NCI-H128 (cell line): ENCODE measurements at regions not wholly inside any gene's neighbourhood (a gene's known extent, or its start where the extent isn't known, plus 50 kb on each side); places are given as distances from the start of the nearest gene placed in this dataset.
"Not testable (repeated sequence)": the region's sequence is repeated elsewhere in the genome, so short reads cannot be mapped to it uniquely, and the experiment has no call there.

Experiments
- DNase-seq: peaks from one replicate; lab custom pipeline; 2025; ENCODE audit not compliant: unreplicated experiment; lab: John Stamatoyannopoulos, UW

- no peak for DNase-seq
Observed at GRCh38 chr2:144131042-144131441, 388.9 kb downstream of the ZEB2 start.

- no peak for DNase-seq
Observed at GRCh38 chr2:144130551-144130950, 389.4 kb downstream of the ZEB2 start.

- DNase-seq, result no peak
Observed at GRCh38 chr2:144128130-144128746, 391.7 kb downstream of the ZEB2 start.

- DNase-seq, result no peak
Observed at GRCh38 chr2:144127693-144128092, 392.2 kb downstream of the ZEB2 start.

GRCh38 chr2:144126302-144126701 lies 393.6 kb downstream of the ZEB2 start:
- DNase-seq, result no peak

GRCh38 chr2:144125751-144126150 lies 394.2 kb downstream of the ZEB2 start:
- DNase-seq, result no peak

GRCh38 chr2:144124882-144125281 lies 395.0 kb downstream of the ZEB2 start:
- DNase-seq, result no peak

GRCh38 chr2:144120487-144120886 lies 399.4 kb downstream of the ZEB2 start:
- no peak for DNase-seq

GRCh38 chr2:144117086-144117485 lies 402.8 kb downstream of the ZEB2 start:
- DNase-seq, result no peak

GRCh38 chr2:144115739-144116291 lies 404.1 kb downstream of the ZEB2 start:
- DNase-seq, result no peak

GRCh38 chr2:144114760-144115159 lies 405.2 kb downstream of the ZEB2 start:
- no peak for DNase-seq

GRCh38 chr2:144111437-144111836 lies 408.5 kb downstream of the ZEB2 start:
- no peak for DNase-seq

- not testable (repeated sequence) for DNase-seq
Observed at GRCh38 chr2:144106104-144106503, 413.8 kb downstream of the ZEB2 start.

- no peak for DNase-seq
Observed at GRCh38 chr2:144102386-144102785, 417.5 kb downstream of the ZEB2 start.

- no peak for DNase-seq
Observed at GRCh38 chr2:144099780-144100377, 420.0 kb downstream of the ZEB2 start.

- DNase-seq, result no peak
Observed at GRCh38 chr2:144099340-144099739, 420.6 kb downstream of the ZEB2 start.

GRCh38 chr2:144097440-144098225 lies 422.3 kb downstream of the ZEB2 start:
- DNase-seq, result no peak

GRCh38 chr2:144096531-144096930 lies 423.4 kb downstream of the ZEB2 start:
- no peak for DNase-seq

- no peak for DNase-seq
Observed at GRCh38 chr2:144094408-144095151, 425.3 kb downstream of the ZEB2 start.

- DNase-seq, result no peak
Observed at GRCh38 chr2:144091622-144092021, 428.3 kb downstream of the ZEB2 start.

GRCh38 chr2:144088863-144089262 lies 431.1 kb downstream of the ZEB2 start:
- DNase-seq, result no peak
